ENCODE measurements at regions not wholly inside any gene's neighbourhood (a gene's known extent, or its start where the extent isn't known, plus 50 kb on each side); places are given as distances from the start of the nearest gene placed in this dataset.
A peak's percentile ranks its signal among the peaks of the same experiment; 100 is the strongest.

GRCh38 chr6:3984494-3984893 is 94.4 kb downstream of the FAM217A start:
- H3K4me3 ChIP-seq (ENCODE audit: low read depth, low read length): no peak overlapping the region
- no peak for DNase-seq (ENCODE audit: low read depth, low spot score)
- TF ChIP-seq, protein P1, sequence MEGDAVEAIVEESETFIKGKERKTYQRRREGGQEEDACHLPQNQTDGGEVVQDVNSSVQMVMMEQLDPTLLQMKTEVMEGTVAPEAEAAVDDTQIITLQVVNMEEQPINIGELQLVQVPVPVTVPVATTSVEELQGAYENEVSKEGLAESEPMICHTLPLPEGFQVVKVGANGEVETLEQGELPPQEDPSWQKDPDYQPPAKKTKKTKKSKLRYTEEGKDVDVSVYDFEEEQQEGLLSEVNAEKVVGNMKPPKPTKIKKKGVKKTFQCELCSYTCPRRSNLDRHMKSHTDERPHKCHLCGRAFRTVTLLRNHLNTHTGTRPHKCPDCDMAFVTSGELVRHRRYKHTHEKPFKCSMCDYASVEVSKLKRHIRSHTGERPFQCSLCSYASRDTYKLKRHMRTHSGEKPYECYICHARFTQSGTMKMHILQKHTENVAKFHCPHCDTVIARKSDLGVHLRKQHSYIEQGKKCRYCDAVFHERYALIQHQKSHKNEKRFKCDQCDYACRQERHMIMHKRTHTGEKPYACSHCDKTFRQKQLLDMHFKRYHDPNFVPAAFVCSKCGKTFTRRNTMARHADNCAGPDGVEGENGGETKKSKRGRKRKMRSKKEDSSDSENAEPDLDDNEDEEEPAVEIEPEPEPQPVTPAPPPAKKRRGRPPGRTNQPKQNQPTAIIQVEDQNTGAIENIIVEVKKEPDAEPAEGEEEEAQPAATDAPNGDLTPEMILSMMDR (IDR thresholded peaks at IDR 0.05; ENCODE audit: low read depth, low read length): no peak
- in situ Hi-C loops (cut with HindIII; ENCODE audit: low sequenced_read_pairs): loop anchor here (25.0 kb wide), 1 partner anchor 122 kb away; no protein-coding TSS in a partner anchor

- TF ChIP-seq, protein P1 (IDR thresholded peaks at IDR 0.05; ENCODE audit: low read depth, low read length): no peak
- H3K4me3 ChIP-seq (ENCODE audit: low read depth, low read length): no peak overlapping the region
- in situ Hi-C loops (cut with HindIII; ENCODE audit: low sequenced_read_pairs): loop anchor here (25.0 kb wide), 1 partner anchor 124 kb away; no protein-coding TSS in a partner anchor
- DNase-seq (ENCODE audit: low read depth, low spot score): no peak
Measured at GRCh38 chr6:3986241-3986640, 92.7 kb downstream of the FAM217A start.

DNA sequence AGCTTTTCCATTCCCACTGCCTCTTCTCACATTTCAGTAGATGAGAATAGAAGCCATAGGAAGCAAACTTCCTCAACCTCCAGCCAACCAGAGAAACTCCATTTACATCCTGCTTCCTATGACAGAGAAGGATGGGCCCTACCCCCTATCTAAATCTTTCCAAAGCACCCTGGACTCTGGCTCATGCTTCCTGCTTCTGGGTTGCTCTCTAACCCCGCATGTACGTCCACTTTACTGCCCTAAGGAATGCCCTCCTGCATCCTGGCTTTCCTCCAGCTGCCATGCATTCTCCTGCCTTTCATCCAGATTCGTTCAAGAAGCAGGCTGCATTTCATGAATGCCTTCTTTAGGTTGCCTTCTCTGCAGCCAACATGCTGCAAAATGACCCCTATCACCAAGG is 91.9 kb downstream of the FAM217A start:
- H3K4me3 ChIP-seq (ENCODE audit: low read depth, low read length): no peak overlapping the region
- TF ChIP-seq, protein P1 (IDR thresholded peaks at IDR 0.05; ENCODE audit: low read depth, low read length): no peak
- in situ Hi-C loops (cut with HindIII; ENCODE audit: low sequenced_read_pairs): loop anchor here (25.0 kb wide), 1 partner anchor 125 kb away; no protein-coding TSS in a partner anchor
- DNase-seq (ENCODE audit: low read depth, low spot score): peak; percentile 43

DNA sequence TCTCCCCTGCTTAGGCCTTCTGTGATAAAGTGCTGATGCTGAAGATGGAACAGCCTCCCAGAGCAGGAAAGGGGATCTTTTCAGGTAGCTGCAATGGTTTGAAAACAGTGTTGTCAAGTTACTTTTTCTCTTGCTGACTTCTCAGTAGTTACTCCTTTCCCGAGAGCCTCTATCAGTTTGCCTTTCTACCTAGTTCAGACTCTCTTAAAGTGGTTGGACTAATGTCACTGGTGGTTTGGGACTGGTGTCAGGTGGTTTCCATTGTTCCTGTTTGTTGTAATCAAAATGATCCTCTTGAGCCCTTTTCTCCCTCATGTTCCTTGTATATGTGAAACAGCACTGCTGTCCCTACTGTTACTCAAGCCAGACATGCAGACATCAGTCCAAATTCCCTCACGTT is 91.4 kb downstream of the FAM217A start:
- no peak for DNase-seq (ENCODE audit: low read depth, low spot score)
- H3K4me3 ChIP-seq (ENCODE audit: low read depth, low read length): no peak overlapping the region
- in situ Hi-C loops (cut with HindIII; ENCODE audit: low sequenced_read_pairs): loop anchor here (25.0 kb wide), 1 partner anchor 125 kb away; no protein-coding TSS in a partner anchor
- TF ChIP-seq, protein P1 (IDR thresholded peaks at IDR 0.05; ENCODE audit: low read depth, low read length): no peak

DNA sequence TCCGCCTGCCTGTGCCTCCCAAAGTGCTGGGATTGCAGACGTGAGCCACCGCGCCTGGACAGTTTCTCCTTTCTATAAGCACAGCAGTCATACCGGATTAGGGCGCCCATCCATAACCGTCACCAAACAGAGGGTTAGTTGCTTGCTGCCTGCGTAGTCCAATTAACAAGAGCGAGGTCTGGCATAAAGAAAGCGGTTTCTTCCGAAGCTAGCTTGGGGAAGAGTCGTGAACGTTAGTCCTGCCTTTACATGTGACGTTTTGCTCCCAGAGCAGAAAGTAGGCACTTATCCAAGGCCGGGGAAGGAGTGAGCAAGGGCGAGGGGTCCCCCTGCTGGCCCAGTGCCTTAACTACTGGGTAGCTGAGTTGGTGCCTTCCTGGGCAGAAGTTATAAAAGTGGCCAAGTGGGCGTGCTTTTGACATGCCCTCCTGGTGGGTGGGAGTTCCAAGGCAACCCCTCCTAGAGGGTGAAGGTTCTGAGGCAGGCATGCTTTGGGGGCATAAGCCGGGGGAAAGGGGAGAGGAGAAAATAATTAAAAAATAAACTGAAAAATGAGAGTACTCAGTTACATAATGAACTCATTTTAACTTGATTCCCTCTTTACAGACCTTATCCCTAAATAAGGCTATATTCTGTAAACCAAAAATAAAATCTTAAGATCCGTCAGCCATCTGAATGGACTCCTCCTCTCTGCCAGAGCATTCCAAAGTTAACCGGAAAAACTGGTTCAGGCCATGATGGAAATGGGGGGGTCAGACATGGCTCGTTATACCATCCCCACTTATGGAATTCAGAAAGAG is 88.0 kb downstream of the FAM217A start:
- in situ Hi-C loops (cut with HindIII; ENCODE audit: low sequenced_read_pairs): loop anchor here (25.0 kb wide), 1 partner anchor 129 kb away; no protein-coding TSS in a partner anchor
- peak; percentile 89 for DNase-seq (ENCODE audit: low read depth, low spot score)
- H3K4me3 ChIP-seq (ENCODE audit: low read depth, low read length): peak overlapping the region; percentile 19
- TF ChIP-seq, protein P1 (IDR thresholded peaks at IDR 0.05; ENCODE audit: low read depth, low read length): peak; percentile 95

GRCh38 chr6:3991941-3992340 is 87.0 kb downstream of the FAM217A start:
- in situ Hi-C loops (cut with HindIII; ENCODE audit: low sequenced_read_pairs): loop anchor here (25.0 kb wide), 1 partner anchor 130 kb away; no protein-coding TSS in a partner anchor
- TF ChIP-seq, protein P1 (IDR thresholded peaks at IDR 0.05; ENCODE audit: low read depth, low read length): no peak
- H3K4me3 ChIP-seq (ENCODE audit: low read depth, low read length): no peak overlapping the region
- no peak for DNase-seq (ENCODE audit: low read depth, low spot score)
